ENCODE measurements at regions not wholly inside any gene's neighbourhood (a gene's known extent, or its start where the extent isn't known, plus 50 kb on each side); places are given as distances from the start of the nearest gene placed in this dataset.
"Not testable (repeated sequence)": the region's sequence is repeated elsewhere in the genome, so short reads cannot be mapped to it uniquely, and the experiment has no call there.

GRCh38 chr3:144501467-144501866 is 529.8 kb downstream of the DIPK2A start:
- ATAC-seq (no peak), DNase-seq (no peak)
- no peak for TF ChIP-seq CTCF (IDR thresholded peaks at IDR 0.05)
- Histone ChIP-seq H3K4me1 (no peaks in the 10 kb centered on the region), H3K9me3 (no peaks in the 10 kb centered on the region), H3K27me3 (ENCODE audit: low read depth) (no peaks in the 10 kb centered on the region), H3K4me3 (no peak overlapping the region), H3K36me3 (no peaks in the 10 kb centered on the region), H3K27ac (no peak overlapping the region)
- intact Hi-C loops (cut with DNase I) = no loop called here

GRCh38 chr3:144502402-144502801 is 530.8 kb downstream of the DIPK2A start:
- no peak overlapping the region for H3K27ac ChIP-seq
- ATAC-seq (no peak), DNase-seq (no peak)
- H3K4me3 ChIP-seq = no peak overlapping the region
- no peaks in the 10 kb centered on the region for H3K36me3 ChIP-seq
- no peaks in the 10 kb centered on the region for H3K27me3 ChIP-seq (ENCODE audit: low read depth)
- intact Hi-C loops (cut with DNase I) = no loop called here
- TF ChIP-seq CTCF (IDR thresholded peaks at IDR 0.05) = no peak
- H3K4me1 ChIP-seq = no peaks in the 10 kb centered on the region
- no peaks in the 10 kb centered on the region for H3K9me3 ChIP-seq

- H3K9me3 ChIP-seq; DNase-seq; H3K27me3 ChIP-seq (ENCODE audit: low read depth); H3K4me1 ChIP-seq; H3K4me3 ChIP-seq; H3K36me3 ChIP-seq; H3K27ac ChIP-seq; intact Hi-C loops (cut with DNase I); ATAC-seq: not testable (repeated sequence)
These were observed 534.8 kb downstream of the DIPK2A start for GRCh38 chr3:144506375-144506774.

- Histone ChIP-seq H3K9me3 (no peaks in the 10 kb centered on the region), H3K27me3 (ENCODE audit: low read depth) (no peaks in the 10 kb centered on the region), H3K4me3 (no peak overlapping the region), H3K36me3 (no peaks in the 10 kb centered on the region), H3K4me1 (no peaks in the 10 kb centered on the region), H3K27ac (no peak overlapping the region)
- no peak for TF ChIP-seq CTCF (IDR thresholded peaks at IDR 0.05)
- ATAC-seq = no peak
- intact Hi-C loops (cut with DNase I) = no loop called here
- DNase-seq = no peak
These were observed 539.7 kb downstream of the DIPK2A start for GRCh38 chr3:144511346-144511745.

- Histone ChIP-seq H3K27ac (no peak overlapping the region), H3K27me3 (ENCODE audit: low read depth) (no peaks in the 10 kb centered on the region), H3K36me3 (no peaks in the 10 kb centered on the region), H3K4me1 (no peaks in the 10 kb centered on the region), H3K9me3 (no peaks in the 10 kb centered on the region), H3K4me3 (no peak overlapping the region)
- intact Hi-C loops (cut with DNase I) = no loop called here
- ATAC-seq (no peak), DNase-seq (no peak)
- TF ChIP-seq CTCF (IDR thresholded peaks at IDR 0.05) = no peak
These were observed 544.4 kb downstream of the DIPK2A start for GRCh38 chr3:144516026-144516425.

- Histone ChIP-seq H3K36me3 (no peaks in the 10 kb centered on the region), H3K27ac (no peak overlapping the region), H3K9me3 (no peaks in the 10 kb centered on the region), H3K4me3 (no peak overlapping the region), H3K4me1 (no peaks in the 10 kb centered on the region), H3K27me3 (ENCODE audit: low read depth) (no peaks in the 10 kb centered on the region)
- TF ChIP-seq CTCF (IDR thresholded peaks at IDR 0.05) = no peak
- DNase-seq (no peak), ATAC-seq (no peak)
- intact Hi-C loops (cut with DNase I) = no loop called here
These were observed 545.0 kb downstream of the DIPK2A start for GRCh38 chr3:144516589-144516988.

Data from lower lobe of right lung (tissue), 2 donors.